Endothelial cell of umbilical vein (primary cell): ENCODE measurements at regions not wholly inside any gene's neighbourhood (a gene's known extent, or its start where the extent isn't known, plus 50 kb on each side); places are given as distances from the start of the nearest gene placed in this dataset.

ENCODE experiments used
- CTCF ChIP-seq, 2 donors: IDR thresholded peaks; 1 replicate in 1 of 2; 2 replicates in 1 of 2; pipeline ENCODE4 v1.5.1; 2011; ENCODE audit warnings: low read length in 2 of 2, mild to moderate bottlenecking in 2 of 2, moderate library complexity in 2 of 2, control low read depth in 1 of 2, inconsistent platforms in 1 of 2, low read depth in 1 of 2; ENCODE audit not compliant: insufficient read depth in 1 of 2; ENCODE audit errors: extremely low read depth in 1 of 2
- EZH2 ChIP-seq: IDR thresholded peaks from 2 replicates; pipeline ENCODE4 v1.6.1; 2012; ENCODE audit warnings: borderline replicate concordance, low read depth, mild to moderate bottlenecking, moderate library complexity, low read length, inconsistent platforms; ENCODE audit not compliant: severe bottlenecking
- JUN ChIP-seq: IDR thresholded peaks from 2 replicates; pipeline ENCODE4 v1.6.1; 2011; ENCODE audit warnings: borderline replicate concordance, low read depth; ENCODE audit not compliant: insufficient read length, insufficient read depth
- MYC ChIP-seq: IDR thresholded peaks from one replicate; pipeline ENCODE4 v1.6.1; 2011; ENCODE audit warnings: mild to moderate bottlenecking, low read depth, low read length
- POLR2A ChIP-seq: IDR thresholded peaks from 2 replicates; pipeline ENCODE4 v1.6.1; 2012; ENCODE audit warnings: low read depth, mild to moderate bottlenecking, control low read depth, low read length
- POLR2AphosphoS5 ChIP-seq: IDR thresholded peaks from 2 replicates; pipeline ENCODE4 v1.6.1; 2012; ENCODE audit warnings: low read depth, mild to moderate bottlenecking, control low read depth, low read length, moderate library complexity; ENCODE audit not compliant: insufficient read depth
- TF ChIP-seq, protein P1 (sequence below): IDR thresholded peaks from 2 replicates; pipeline ENCODE4 v1.6.1; 2011; ENCODE audit not compliant: insufficient read depth, insufficient read length

- TF ChIP-seq CTCF (IDR thresholded peaks at IDR 0.05; ENCODE audit: extremely low read depth in 1 of 2, insufficient read depth in 1 of 2, low read depth in 1 of 2, low read length in 2 of 2) (no peak), MYC (no peak), EZH2 (no peak), POLR2AphosphoS5 (no peak), POLR2A (no peak), JUN (no peak)
- TF ChIP-seq, protein P1, sequence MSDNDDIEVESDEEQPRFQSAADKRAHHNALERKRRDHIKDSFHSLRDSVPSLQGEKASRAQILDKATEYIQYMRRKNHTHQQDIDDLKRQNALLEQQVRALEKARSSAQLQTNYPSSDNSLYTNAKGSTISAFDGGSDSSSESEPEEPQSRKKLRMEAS: no peak
Observed at GRCh38 chr5:143721925-143722324, 90.0 kb upstream of the HMHB1 start.
